ENCODE measurements at regions not wholly inside any gene's neighbourhood (a gene's known extent, or its start where the extent isn't known, plus 50 kb on each side); places are given as distances from the start of the nearest gene placed in this dataset.

DNA sequence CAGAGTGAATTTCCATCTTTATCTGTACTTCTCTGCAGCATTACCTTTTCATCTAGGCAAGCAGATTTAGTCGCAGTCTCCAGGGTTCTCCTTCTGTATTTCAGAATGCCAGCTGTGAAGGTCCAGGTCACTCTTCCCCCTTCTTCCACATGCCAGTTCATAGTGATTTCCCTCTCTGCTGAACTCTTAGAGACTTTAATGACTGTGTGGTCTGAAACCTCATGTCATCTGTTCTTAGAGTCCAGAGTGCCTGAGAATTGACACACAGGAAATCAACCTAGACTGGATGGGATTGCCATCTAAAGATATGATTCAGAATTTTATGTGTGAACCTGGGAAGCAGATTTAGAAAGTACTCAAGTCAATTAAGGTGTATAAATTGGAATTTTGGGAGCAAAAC, 248.1 kb downstream of the TPBG start:
- no peak overlapping the region for H3K4me3 ChIP-seq (replicated peaks; ENCODE audit: low read depth, low read length)
- TF ChIP-seq, protein P1, sequence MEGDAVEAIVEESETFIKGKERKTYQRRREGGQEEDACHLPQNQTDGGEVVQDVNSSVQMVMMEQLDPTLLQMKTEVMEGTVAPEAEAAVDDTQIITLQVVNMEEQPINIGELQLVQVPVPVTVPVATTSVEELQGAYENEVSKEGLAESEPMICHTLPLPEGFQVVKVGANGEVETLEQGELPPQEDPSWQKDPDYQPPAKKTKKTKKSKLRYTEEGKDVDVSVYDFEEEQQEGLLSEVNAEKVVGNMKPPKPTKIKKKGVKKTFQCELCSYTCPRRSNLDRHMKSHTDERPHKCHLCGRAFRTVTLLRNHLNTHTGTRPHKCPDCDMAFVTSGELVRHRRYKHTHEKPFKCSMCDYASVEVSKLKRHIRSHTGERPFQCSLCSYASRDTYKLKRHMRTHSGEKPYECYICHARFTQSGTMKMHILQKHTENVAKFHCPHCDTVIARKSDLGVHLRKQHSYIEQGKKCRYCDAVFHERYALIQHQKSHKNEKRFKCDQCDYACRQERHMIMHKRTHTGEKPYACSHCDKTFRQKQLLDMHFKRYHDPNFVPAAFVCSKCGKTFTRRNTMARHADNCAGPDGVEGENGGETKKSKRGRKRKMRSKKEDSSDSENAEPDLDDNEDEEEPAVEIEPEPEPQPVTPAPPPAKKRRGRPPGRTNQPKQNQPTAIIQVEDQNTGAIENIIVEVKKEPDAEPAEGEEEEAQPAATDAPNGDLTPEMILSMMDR (IDR thresholded peaks at IDR 0.05; ENCODE audit: low read depth, low read length, missing control alignments): no peak
- no peak for DNase-seq (ENCODE audit: extremely low read depth, low read depth)

DNA sequence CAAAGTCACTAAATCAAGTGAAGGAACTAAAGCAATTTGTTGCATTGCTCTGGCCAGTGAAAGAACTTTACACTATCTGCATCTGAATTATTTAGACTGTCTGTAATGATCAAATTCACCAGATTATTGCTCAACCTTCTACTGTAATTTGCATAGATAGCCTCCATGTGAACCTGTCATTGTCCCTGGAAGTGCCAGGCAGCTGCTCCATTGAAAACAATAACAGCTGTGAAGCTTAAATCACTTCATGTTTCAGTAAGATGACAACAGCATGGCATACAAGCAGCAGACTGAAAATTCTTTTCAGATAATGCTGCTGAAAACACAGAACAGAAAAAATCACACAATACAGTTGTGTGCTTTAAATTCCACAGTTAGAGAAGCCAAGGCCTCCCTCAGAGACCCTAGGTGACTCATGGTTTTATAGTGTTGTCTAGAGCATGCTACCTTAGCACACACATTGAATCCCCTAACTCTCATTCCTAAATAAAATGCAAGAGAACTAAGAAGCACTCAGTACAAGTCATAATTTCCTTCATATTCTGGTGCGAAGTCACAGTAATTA, 248.9 kb downstream of the TPBG start:
- DNase-seq (ENCODE audit: extremely low read depth, low read depth): no peak
- H3K4me3 ChIP-seq (replicated peaks; ENCODE audit: low read depth, low read length): no peak overlapping the region
- TF ChIP-seq, protein P1 (IDR thresholded peaks at IDR 0.05; ENCODE audit: low read depth, low read length, missing control alignments): no peak

DNA sequence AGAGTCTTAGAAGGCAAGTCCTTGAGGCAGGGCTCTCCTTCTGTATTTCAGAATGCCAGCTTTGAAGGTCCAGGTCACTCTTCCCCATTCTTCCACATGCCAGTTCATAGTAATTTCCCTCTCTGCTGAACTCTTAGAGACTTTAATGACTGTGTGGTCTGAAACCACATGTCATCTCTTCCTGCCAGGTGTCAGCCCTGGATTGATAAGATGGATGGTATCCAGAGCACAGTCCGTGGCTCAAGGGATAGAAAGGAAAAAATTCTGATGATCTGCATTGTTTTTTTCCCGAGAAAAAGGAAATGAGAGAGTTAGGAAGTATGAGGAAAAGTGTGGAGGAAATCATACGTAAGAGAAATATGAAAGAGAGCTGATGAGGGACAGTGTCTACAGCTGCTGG, 250.9 kb downstream of the TPBG start:
- no peak overlapping the region for H3K4me3 ChIP-seq (replicated peaks; ENCODE audit: low read depth, low read length)
- TF ChIP-seq, protein P1 (IDR thresholded peaks at IDR 0.05; ENCODE audit: low read depth, low read length, missing control alignments): no peak
- no peak for DNase-seq (ENCODE audit: extremely low read depth, low read depth)

DNA sequence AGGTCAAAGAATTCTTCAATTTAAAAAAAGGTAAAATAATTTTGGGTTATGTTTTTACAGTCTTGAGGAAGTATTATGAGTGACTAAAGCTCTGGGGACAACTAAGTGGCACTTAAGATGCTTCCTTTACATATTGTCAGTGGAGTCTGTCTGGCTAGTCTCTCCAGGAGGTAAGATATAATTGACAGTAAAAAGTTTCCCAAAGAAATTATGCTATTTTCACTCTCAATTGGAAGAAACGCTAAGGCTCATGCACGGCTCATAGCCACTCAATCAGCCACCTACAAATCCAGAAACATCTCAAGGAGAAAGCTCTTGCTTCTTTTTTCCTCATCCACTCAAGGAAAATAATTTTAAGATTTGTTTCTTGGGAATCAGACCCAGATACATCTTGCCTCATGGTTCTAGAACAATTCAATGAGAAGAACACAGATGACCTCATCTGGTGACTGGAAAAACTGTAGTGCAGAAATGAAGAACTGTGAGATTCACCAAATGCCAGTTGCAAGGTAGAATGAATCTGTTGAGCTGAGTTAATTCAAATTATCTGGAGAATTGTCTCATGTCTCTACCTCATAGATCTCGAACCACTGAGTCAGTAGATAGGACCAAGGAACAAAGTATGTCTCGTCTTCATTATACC, 252.9 kb downstream of the TPBG start:
- no peak for DNase-seq (ENCODE audit: extremely low read depth, low read depth)
- TF ChIP-seq, protein P1 (IDR thresholded peaks at IDR 0.05; ENCODE audit: low read depth, low read length, missing control alignments): no peak
- H3K4me3 ChIP-seq (replicated peaks; ENCODE audit: low read depth, low read length): no peak overlapping the region

DNA sequence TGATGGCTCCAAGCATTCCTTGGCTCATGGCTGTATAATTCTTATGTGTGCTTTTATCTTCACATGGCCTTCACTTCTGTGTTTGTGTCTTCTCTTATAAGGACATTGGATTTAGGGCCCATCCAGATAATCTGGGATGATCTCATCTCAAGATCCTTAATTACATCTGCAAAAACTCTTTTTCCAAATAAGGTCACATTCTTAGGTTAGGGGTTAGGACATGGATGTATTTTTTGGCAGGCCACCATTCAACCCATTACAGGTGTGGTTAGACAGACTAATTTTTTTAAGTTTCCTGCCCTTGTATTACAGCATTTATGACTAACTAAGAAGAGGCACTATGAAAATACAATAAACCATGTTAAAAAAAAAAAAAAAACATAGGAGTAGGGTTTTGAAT, 254.0 kb downstream of the TPBG start:
- DNase-seq (ENCODE audit: extremely low read depth, low read depth): peak; percentile 20
- no peak overlapping the region for H3K4me3 ChIP-seq (replicated peaks; ENCODE audit: low read depth, low read length)
- TF ChIP-seq, protein P1 (IDR thresholded peaks at IDR 0.05; ENCODE audit: low read depth, low read length, missing control alignments): no peak

DNA sequence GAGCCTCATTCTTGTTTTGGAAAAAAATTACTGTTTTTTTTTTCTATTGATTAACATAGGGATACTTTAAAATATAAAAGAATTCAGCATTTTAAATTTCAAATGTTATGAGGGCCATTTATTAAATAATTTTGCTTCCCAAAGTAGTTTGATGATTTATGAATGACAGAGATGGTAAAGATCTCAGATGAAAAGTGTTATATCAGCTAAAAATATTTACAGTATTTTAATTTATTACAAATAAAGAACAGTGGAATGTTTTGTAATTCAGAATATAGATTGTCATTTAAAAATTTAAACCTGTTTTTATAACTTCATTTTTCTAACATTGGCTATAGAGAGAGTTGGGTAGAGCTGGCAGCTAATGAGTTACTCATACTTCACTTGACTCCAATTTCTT, 256.0 kb downstream of the TPBG start:
- no peak for DNase-seq (ENCODE audit: extremely low read depth, low read depth)
- no peak overlapping the region for H3K4me3 ChIP-seq (replicated peaks; ENCODE audit: low read depth, low read length)
- TF ChIP-seq, protein P1 (IDR thresholded peaks at IDR 0.05; ENCODE audit: low read depth, low read length, missing control alignments): no peak

DNA sequence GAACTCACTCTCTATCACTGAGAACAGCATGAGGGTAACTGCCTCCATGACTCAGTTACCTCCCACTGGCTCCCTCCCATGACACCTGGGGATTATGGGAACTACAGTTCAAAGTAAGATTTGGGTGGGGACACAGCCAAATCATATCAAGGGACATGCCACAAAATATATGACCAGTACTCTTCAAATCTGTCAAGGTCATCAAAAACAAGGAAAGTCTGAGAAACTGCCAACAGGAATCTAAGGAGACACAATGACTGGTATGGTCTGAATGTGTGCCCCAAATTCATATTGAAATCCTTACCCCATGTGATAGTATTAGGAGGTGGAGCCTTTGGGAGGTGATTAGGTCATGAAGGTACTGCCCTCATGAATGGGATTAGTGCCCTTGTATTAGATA, 258.8 kb downstream of the TPBG start:
- no peak overlapping the region for H3K4me3 ChIP-seq (replicated peaks; ENCODE audit: low read depth, low read length)
- DNase-seq (ENCODE audit: extremely low read depth, low read depth): no peak
- TF ChIP-seq, protein P1 (IDR thresholded peaks at IDR 0.05; ENCODE audit: low read depth, low read length, missing control alignments): no peak

Data from HFF-Myc (cell line).